ENCODE measurements at regions not wholly inside any gene's neighbourhood (a gene's known extent, or its start where the extent isn't known, plus 50 kb on each side); places are given as distances from the start of the nearest gene placed in this dataset.
A peak's percentile ranks its signal among the peaks of the same experiment; 100 is the strongest.

- Histone ChIP-seq H3K9me3 (ENCODE audit: control insufficient read depth in 2 of 2, insufficient read depth in 1 of 2, low read depth in 1 of 2, low read length in 1 of 2) (peaks cover 3 to 7% of the 10 kb centered on the region in 2 donors), H3K4me3 (ENCODE audit: low read depth in 1 of 3, low read length in 3 of 3) (no peak overlapping the region), H3K27me3 (ENCODE audit: control insufficient read depth in 3 of 3, insufficient read depth in 3 of 3, low read length in 3 of 3) (no peaks in the 10 kb centered on the region), H3K36me3 (ENCODE audit: control insufficient read depth in 3 of 3, insufficient read depth in 2 of 3, low read depth in 1 of 3, low read length in 3 of 3) (no peaks in the 10 kb centered on the region), H3K27ac (ENCODE audit: low read depth in 1 of 3, low read length in 2 of 3) (peak overlapping the region in 2 of 3 donors; percentile 63 to 77), H3K4me1 (ENCODE audit: control insufficient read depth in 3 of 3, insufficient read depth in 2 of 3, low read depth in 1 of 3, low read length in 2 of 3) (peaks cover 0 to 11% (median 0%) of the 10 kb centered on the region in 3 donors)
- DNase-seq: peak; percentile 55 to 74
- FAIRE-seq: no peak
- WGBS, 3 donors: 33 to 55% (median 50%) methylated on average over 3 of the region's 3 CpGs
Measured at GRCh38 chr4:59597536-59598329, 1602.4 kb upstream of the ADGRL3 start.

- Histone ChIP-seq H3K4me3 (ENCODE audit: low read depth in 1 of 3, low read length in 3 of 3) (no peak overlapping the region), H3K4me1 (ENCODE audit: control insufficient read depth in 3 of 3, insufficient read depth in 2 of 3, low read depth in 1 of 3, low read length in 2 of 3) (peaks cover 0 to 11% (median 0%) of the 10 kb centered on the region in 3 donors), H3K27ac (ENCODE audit: low read depth in 1 of 3, low read length in 2 of 3) (peak overlapping the region in 2 of 3 donors; percentile 24 to 77), H3K27me3 (ENCODE audit: control insufficient read depth in 3 of 3, insufficient read depth in 3 of 3, low read length in 3 of 3) (no peaks in the 10 kb centered on the region), H3K9me3 (ENCODE audit: control insufficient read depth in 2 of 2, insufficient read depth in 1 of 2, low read depth in 1 of 2, low read length in 1 of 2) (peaks cover 3 to 7% of the 10 kb centered on the region in 2 donors), H3K36me3 (ENCODE audit: control insufficient read depth in 3 of 3, insufficient read depth in 2 of 3, low read depth in 1 of 3, low read length in 3 of 3) (no peaks in the 10 kb centered on the region)
- DNase-seq (no peak), FAIRE-seq (no peak)
- WGBS, 3 donors: 23 to 60% (median 57%) methylated on average over 1 of the region's 1 CpG
Measured at GRCh38 chr4:59598330-59598618, 1601.9 kb upstream of the ADGRL3 start.

DNA sequence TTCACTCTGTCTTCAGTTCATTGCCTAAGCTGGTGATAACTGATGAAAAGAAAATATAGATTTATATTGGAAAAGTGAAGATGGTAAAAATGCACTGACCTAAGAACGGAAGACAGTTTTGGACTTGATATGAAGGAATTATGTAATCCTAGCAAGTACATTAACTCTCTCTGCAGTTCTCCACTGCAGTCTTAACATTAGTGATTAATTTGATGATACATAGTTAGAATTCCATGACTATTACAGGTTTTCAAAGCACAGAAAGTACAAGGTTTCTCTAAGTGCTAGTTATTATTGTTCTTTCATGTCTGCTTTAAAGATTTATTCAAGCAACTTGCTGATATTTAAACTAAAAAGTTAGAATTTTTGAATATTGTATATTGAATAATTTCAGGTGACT is 1591.7 kb upstream of the ADGRL3 start:
- Histone ChIP-seq H3K4me1 (ENCODE audit: control insufficient read depth in 3 of 3, insufficient read depth in 2 of 3, low read depth in 1 of 3, low read length in 2 of 3) (no peaks in the 10 kb centered on the region), H3K4me3 (ENCODE audit: low read depth in 1 of 3, low read length in 3 of 3) (no peak overlapping the region), H3K36me3 (ENCODE audit: control insufficient read depth in 3 of 3, insufficient read depth in 2 of 3, low read depth in 1 of 3, low read length in 3 of 3) (no peaks in the 10 kb centered on the region), H3K27ac (ENCODE audit: low read depth in 1 of 3, low read length in 2 of 3) (no peak overlapping the region), H3K27me3 (ENCODE audit: control insufficient read depth in 3 of 3, insufficient read depth in 3 of 3, low read length in 3 of 3) (no peaks in the 10 kb centered on the region), H3K9me3 (ENCODE audit: control insufficient read depth in 2 of 2, insufficient read depth in 1 of 2, low read depth in 1 of 2, low read length in 1 of 2) (peaks cover 0 to 5% of the 10 kb centered on the region in 2 donors)
- FAIRE-seq: no peak
- 70 to 77% (median 76%) methylated on average over 1 of the region's 1 CpG for WGBS, 3 donors
- no peak for DNase-seq

DNA sequence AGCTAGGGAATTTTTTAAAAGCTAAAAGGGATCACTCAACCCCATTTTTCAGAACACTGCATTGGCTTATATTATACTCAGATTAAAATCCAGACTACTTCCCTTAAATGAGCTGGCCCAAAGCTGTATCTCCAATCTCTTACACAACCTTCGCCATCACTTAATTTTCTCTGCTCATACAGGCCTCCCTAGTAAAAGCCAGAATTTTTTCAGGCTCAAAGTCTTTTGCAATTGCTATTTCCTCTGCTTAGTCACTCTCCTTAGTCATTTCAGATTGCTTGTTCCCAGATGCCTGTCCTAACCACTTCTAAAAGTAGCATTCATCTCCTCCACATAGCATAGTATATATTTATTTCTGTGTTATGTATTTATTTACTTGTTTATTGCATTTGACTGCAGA is 1587.9 kb upstream of the ADGRL3 start:
- no peaks in the 10 kb centered on the region for H3K27me3 ChIP-seq (ENCODE audit: control insufficient read depth in 3 of 3, insufficient read depth in 3 of 3, low read length in 3 of 3)
- no peaks in the 10 kb centered on the region for H3K36me3 ChIP-seq (ENCODE audit: control insufficient read depth in 3 of 3, insufficient read depth in 2 of 3, low read depth in 1 of 3, low read length in 3 of 3)
- peak in 1 of 2 donors; percentile 1 for DNase-seq
- H3K4me1 ChIP-seq (ENCODE audit: control insufficient read depth in 3 of 3, insufficient read depth in 2 of 3, low read depth in 1 of 3, low read length in 2 of 3): no peaks in the 10 kb centered on the region
- FAIRE-seq: no peak
- no peaks in the 10 kb centered on the region for H3K9me3 ChIP-seq (ENCODE audit: control insufficient read depth in 2 of 2, insufficient read depth in 1 of 2, low read depth in 1 of 2, low read length in 1 of 2)
- 78 to 88% (median 81%) methylated on average over 1 of the region's 1 CpG for WGBS, 3 donors
- no peak overlapping the region for H3K27ac ChIP-seq (ENCODE audit: low read depth in 1 of 3, low read length in 2 of 3)
- no peak overlapping the region for H3K4me3 ChIP-seq (ENCODE audit: low read depth in 1 of 3, low read length in 3 of 3)

DNA sequence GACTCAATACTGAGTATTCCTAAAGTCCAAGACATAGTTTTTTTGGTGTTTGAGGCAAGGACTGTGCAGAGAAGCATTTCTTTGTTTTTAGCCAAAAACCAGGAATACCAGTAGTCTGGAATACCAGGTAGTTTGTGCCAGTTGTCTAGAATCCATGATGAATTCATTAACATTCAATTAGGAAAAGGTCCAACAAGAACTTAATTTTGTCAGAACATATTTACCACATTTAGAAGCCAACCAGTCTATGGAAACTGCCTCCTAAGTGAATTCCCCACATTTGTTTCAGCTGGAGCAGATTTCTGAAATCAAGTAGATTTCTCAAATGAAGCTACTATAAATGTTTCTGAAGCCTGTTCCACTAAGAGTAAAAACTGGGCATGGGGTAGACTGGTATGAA is 1584.8 kb upstream of the ADGRL3 start:
- H3K9me3 ChIP-seq (ENCODE audit: control insufficient read depth in 2 of 2, insufficient read depth in 1 of 2, low read depth in 1 of 2, low read length in 1 of 2): no peaks in the 10 kb centered on the region
- DNase-seq (no peak), FAIRE-seq (no peak)
- no peaks in the 10 kb centered on the region for H3K36me3 ChIP-seq (ENCODE audit: control insufficient read depth in 3 of 3, insufficient read depth in 2 of 3, low read depth in 1 of 3, low read length in 3 of 3)
- H3K4me1 ChIP-seq (ENCODE audit: control insufficient read depth in 3 of 3, insufficient read depth in 2 of 3, low read depth in 1 of 3, low read length in 2 of 3): no peaks in the 10 kb centered on the region
- no peak overlapping the region for H3K27ac ChIP-seq (ENCODE audit: low read depth in 1 of 3, low read length in 2 of 3)
- H3K4me3 ChIP-seq (ENCODE audit: low read depth in 1 of 3, low read length in 3 of 3): no peak overlapping the region
- no peaks in the 10 kb centered on the region for H3K27me3 ChIP-seq (ENCODE audit: control insufficient read depth in 3 of 3, insufficient read depth in 3 of 3, low read length in 3 of 3)

DNA sequence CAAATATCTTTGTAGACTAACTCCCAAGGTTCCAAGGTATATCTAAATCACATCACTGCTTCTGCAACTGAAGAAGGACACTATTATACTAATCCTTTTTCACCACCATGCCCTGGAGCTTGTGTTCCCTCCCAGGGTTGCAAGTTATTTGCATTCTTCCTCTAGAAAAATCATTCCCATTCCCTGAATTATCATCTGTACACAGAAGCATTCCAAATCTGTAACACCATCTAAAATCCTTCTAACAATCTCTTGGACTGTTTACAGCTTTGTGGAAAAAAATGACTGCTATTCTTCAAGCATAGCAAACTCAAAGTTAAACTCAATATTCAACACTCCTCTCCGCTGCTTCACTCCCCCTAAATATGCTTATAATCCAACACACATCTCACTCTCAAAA is 1570.8 kb upstream of the ADGRL3 start:
- FAIRE-seq (no peak), DNase-seq (no peak)
- H3K4me1 ChIP-seq (ENCODE audit: control insufficient read depth in 3 of 3, insufficient read depth in 2 of 3, low read depth in 1 of 3, low read length in 2 of 3): no peaks in the 10 kb centered on the region
- H3K4me3 ChIP-seq (ENCODE audit: low read depth in 1 of 3, low read length in 3 of 3): no peak overlapping the region
- H3K9me3 ChIP-seq (ENCODE audit: control insufficient read depth in 2 of 2, insufficient read depth in 1 of 2, low read depth in 1 of 2, low read length in 1 of 2): no peaks in the 10 kb centered on the region
- no peak overlapping the region for H3K27ac ChIP-seq (ENCODE audit: low read depth in 1 of 3, low read length in 2 of 3)
- no peaks in the 10 kb centered on the region for H3K27me3 ChIP-seq (ENCODE audit: control insufficient read depth in 3 of 3, insufficient read depth in 3 of 3, low read length in 3 of 3)
- 71 to 94% (median 87%) methylated on average over 1 of the region's 1 CpG for WGBS, 3 donors
- H3K36me3 ChIP-seq (ENCODE audit: control insufficient read depth in 3 of 3, insufficient read depth in 2 of 3, low read depth in 1 of 3, low read length in 3 of 3): no peaks in the 10 kb centered on the region

DNA sequence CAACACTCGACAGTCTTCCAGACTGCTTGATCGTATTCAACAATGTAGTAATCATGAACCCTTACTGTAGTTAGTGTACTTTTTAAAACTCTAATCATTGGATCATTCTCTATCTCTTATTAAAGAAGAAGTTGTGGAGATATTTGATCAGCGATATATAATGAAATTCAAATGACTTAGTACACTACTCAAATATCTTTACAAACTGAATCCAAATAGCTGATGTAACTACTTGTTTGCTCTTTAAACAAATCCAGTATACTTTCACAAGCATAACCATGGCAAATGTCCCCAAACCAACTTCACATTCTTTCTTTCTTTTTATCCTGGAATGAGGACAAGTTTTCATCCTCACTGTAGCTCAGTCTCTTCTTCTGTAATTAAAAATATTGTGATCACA is 1569.9 kb upstream of the ADGRL3 start:
- H3K27me3 ChIP-seq (ENCODE audit: control insufficient read depth in 3 of 3, insufficient read depth in 3 of 3, low read length in 3 of 3): no peaks in the 10 kb centered on the region
- no peaks in the 10 kb centered on the region for H3K9me3 ChIP-seq (ENCODE audit: control insufficient read depth in 2 of 2, insufficient read depth in 1 of 2, low read depth in 1 of 2, low read length in 1 of 2)
- FAIRE-seq (no peak), DNase-seq (no peak)
- no peaks in the 10 kb centered on the region for H3K36me3 ChIP-seq (ENCODE audit: control insufficient read depth in 3 of 3, insufficient read depth in 2 of 3, low read depth in 1 of 3, low read length in 3 of 3)
- H3K4me3 ChIP-seq (ENCODE audit: low read depth in 1 of 3, low read length in 3 of 3): no peak overlapping the region
- no peaks in the 10 kb centered on the region for H3K4me1 ChIP-seq (ENCODE audit: control insufficient read depth in 3 of 3, insufficient read depth in 2 of 3, low read depth in 1 of 3, low read length in 2 of 3)
- no peak overlapping the region for H3K27ac ChIP-seq (ENCODE audit: low read depth in 1 of 3, low read length in 2 of 3)
- WGBS, 3 donors: 84 to 90% (median 88%) methylated on average over 3 of the region's 3 CpGs

GRCh38 chr4:59630922-59631321 is 1569.2 kb upstream of the ADGRL3 start:
- H3K27ac ChIP-seq (ENCODE audit: low read depth in 1 of 3, low read length in 2 of 3): no peak overlapping the region
- DNase-seq (no peak), FAIRE-seq (no peak)
- no peak overlapping the region for H3K4me3 ChIP-seq (ENCODE audit: low read depth in 1 of 3, low read length in 3 of 3)
- H3K36me3 ChIP-seq (ENCODE audit: control insufficient read depth in 3 of 3, insufficient read depth in 2 of 3, low read depth in 1 of 3, low read length in 3 of 3): no peaks in the 10 kb centered on the region
- H3K9me3 ChIP-seq (ENCODE audit: control insufficient read depth in 2 of 2, insufficient read depth in 1 of 2, low read depth in 1 of 2, low read length in 1 of 2): no peaks in the 10 kb centered on the region
- no peaks in the 10 kb centered on the region for H3K4me1 ChIP-seq (ENCODE audit: control insufficient read depth in 3 of 3, insufficient read depth in 2 of 3, low read depth in 1 of 3, low read length in 2 of 3)
- no peaks in the 10 kb centered on the region for H3K27me3 ChIP-seq (ENCODE audit: control insufficient read depth in 3 of 3, insufficient read depth in 3 of 3, low read length in 3 of 3)

- H3K27ac ChIP-seq (ENCODE audit: low read depth in 1 of 3, low read length in 2 of 3): no peak overlapping the region
- H3K4me1 ChIP-seq (ENCODE audit: control insufficient read depth in 3 of 3, insufficient read depth in 2 of 3, low read depth in 1 of 3, low read length in 2 of 3): no peaks in the 10 kb centered on the region
- no peaks in the 10 kb centered on the region for H3K9me3 ChIP-seq (ENCODE audit: control insufficient read depth in 2 of 2, insufficient read depth in 1 of 2, low read depth in 1 of 2, low read length in 1 of 2)
- no peak for FAIRE-seq
- H3K27me3 ChIP-seq (ENCODE audit: control insufficient read depth in 3 of 3, insufficient read depth in 3 of 3, low read length in 3 of 3): no peaks in the 10 kb centered on the region
- H3K4me3 ChIP-seq (ENCODE audit: low read depth in 1 of 3, low read length in 3 of 3): no peak overlapping the region
- DNase-seq: no peak
- WGBS, 3 donors: 74 to 81% (median 79%) methylated on average over 1 of the region's 1 CpG
- no peaks in the 10 kb centered on the region for H3K36me3 ChIP-seq (ENCODE audit: control insufficient read depth in 3 of 3, insufficient read depth in 2 of 3, low read depth in 1 of 3, low read length in 3 of 3)
Measured at GRCh38 chr4:59637596-59637995, 1562.5 kb upstream of the ADGRL3 start.
